ENCODE measurements at regions not wholly inside any gene's neighbourhood (a gene's known extent, or its start where the extent isn't known, plus 50 kb on each side); places are given as distances from the start of the nearest gene placed in this dataset.

DNA sequence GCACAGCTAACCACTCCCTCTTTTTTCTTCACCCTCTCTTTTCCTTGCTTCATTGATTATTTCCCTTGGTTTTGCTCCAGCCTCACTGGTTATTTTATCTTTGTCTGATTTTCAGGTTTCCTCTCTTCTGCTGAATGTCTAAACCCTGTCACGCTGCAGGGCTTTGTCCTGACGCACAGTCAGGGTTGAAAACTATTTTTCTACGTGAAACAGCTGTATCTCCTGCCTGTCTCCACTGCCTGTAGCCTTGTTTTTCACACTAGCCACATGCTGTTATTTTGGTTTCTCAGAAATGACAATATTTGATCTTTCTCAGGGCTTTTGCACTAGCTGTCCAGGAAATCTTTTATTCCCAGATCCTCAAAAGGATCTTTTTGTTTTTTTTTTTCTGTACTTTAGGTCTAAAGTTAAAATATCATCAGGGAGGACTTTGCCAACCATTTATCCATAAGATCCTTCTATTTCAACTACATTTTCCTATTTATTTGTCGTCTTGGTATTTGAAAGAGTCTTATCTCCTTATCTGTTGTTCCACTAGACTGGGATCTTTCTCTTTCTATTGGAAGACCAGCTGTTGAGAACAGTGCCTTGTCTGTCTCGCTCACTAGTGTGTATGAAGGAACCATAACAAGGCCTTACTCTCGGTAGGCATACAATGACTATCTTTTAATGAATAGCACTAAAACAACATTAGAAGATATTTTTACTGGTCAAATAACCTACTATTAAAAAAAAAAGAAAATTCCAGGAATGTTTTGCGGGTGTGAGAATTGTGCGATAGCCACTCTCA lies 164.3 kb downstream of the PDHA2 start:
- TF ChIP-seq, protein P1, sequence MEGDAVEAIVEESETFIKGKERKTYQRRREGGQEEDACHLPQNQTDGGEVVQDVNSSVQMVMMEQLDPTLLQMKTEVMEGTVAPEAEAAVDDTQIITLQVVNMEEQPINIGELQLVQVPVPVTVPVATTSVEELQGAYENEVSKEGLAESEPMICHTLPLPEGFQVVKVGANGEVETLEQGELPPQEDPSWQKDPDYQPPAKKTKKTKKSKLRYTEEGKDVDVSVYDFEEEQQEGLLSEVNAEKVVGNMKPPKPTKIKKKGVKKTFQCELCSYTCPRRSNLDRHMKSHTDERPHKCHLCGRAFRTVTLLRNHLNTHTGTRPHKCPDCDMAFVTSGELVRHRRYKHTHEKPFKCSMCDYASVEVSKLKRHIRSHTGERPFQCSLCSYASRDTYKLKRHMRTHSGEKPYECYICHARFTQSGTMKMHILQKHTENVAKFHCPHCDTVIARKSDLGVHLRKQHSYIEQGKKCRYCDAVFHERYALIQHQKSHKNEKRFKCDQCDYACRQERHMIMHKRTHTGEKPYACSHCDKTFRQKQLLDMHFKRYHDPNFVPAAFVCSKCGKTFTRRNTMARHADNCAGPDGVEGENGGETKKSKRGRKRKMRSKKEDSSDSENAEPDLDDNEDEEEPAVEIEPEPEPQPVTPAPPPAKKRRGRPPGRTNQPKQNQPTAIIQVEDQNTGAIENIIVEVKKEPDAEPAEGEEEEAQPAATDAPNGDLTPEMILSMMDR (IDR thresholded peaks at IDR 0.05 in 2 of 3, conservative IDR thresholded peaks at IDR 0.05 in 1 of 3; ENCODE audit: borderline replicate concordance in 1 of 3, insufficient read depth in 1 of 3, low read depth in 2 of 3, low read length in 2 of 3), result no peak
- TF ChIP-seq SP1 (IDR thresholded peaks at IDR 0.05; ENCODE audit: low read depth) (no peak), EZH2 (IDR thresholded peaks at IDR 0.05) (no peak), POLR2A (IDR thresholded peaks at IDR 0.05; ENCODE audit: borderline replicate concordance, extremely low read depth, insufficient read depth, insufficient read length) (no peak), ELF1 (IDR thresholded peaks at IDR 0.05; ENCODE audit: borderline replicate concordance, low read depth) (no peak), SRF (IDR thresholded peaks at IDR 0.05; ENCODE audit: low read depth) (no peak), POLR2AphosphoS5 (IDR thresholded peaks at IDR 0.05; ENCODE audit: low read depth, low read length) (no peak)
- TF ChIP-seq, protein P2, sequence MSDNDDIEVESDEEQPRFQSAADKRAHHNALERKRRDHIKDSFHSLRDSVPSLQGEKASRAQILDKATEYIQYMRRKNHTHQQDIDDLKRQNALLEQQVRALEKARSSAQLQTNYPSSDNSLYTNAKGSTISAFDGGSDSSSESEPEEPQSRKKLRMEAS (IDR thresholded peaks at IDR 0.05), result no peak
